Gastroesophageal sphincter (tissue), 3 donors: ENCODE measurements at regions not wholly inside any gene's neighbourhood (a gene's known extent, or its start where the extent isn't known, plus 50 kb on each side); places are given as distances from the start of the nearest gene placed in this dataset.

Source experiments
- POLR2A ChIP-seq, 2 donors: fragments of 450-650 bp; IDR thresholded peaks; one replicate each; pipeline ENCODE4 v1.6.1; 2017; ENCODE audit warnings: antibody characterized with exemption in 2 of 2, mild to moderate bottlenecking in 2 of 2, moderate library complexity in 1 of 2
- TF ChIP-seq, protein P1 (sequence below), 4 experiments: fragments of 200-600 bp in 2 of 4; fragments of 450-650 bp in 2 of 4; sonication (generic) in 1 of 4; IDR thresholded peaks; one replicate each; pipeline ENCODE4 v1.5.1; 2017 to 2019; ENCODE audit warnings: antibody characterized with exemption in 4 of 4, mild to moderate bottlenecking in 2 of 4, moderate library complexity in 2 of 4

DNA sequence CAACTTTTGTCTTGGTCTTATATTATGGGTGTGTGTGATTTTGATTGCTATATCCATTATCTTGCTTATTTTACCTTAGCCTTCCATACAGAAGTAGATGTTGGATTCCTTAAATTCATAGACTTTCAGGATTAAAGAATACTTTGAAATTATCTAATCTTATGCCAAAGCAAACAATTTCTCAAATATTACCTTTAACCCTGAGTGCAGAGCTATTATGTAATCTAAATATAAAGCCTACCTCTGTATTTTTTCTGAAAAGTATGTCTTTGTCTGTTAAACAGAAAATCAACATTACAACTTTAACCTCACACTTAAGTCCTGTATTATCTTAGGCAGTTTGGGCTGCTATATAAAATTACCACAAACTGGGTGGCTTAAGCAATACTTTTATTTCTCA is 782.5 kb downstream of the STIM2 start:
- TF ChIP-seq, protein P1, sequence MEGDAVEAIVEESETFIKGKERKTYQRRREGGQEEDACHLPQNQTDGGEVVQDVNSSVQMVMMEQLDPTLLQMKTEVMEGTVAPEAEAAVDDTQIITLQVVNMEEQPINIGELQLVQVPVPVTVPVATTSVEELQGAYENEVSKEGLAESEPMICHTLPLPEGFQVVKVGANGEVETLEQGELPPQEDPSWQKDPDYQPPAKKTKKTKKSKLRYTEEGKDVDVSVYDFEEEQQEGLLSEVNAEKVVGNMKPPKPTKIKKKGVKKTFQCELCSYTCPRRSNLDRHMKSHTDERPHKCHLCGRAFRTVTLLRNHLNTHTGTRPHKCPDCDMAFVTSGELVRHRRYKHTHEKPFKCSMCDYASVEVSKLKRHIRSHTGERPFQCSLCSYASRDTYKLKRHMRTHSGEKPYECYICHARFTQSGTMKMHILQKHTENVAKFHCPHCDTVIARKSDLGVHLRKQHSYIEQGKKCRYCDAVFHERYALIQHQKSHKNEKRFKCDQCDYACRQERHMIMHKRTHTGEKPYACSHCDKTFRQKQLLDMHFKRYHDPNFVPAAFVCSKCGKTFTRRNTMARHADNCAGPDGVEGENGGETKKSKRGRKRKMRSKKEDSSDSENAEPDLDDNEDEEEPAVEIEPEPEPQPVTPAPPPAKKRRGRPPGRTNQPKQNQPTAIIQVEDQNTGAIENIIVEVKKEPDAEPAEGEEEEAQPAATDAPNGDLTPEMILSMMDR (IDR thresholded peaks at IDR 0.05), result no peak
- TF ChIP-seq POLR2A (IDR thresholded peaks at IDR 0.05), result no peak
